GM23248 (cell line): ENCODE measurements at regions not wholly inside any gene's neighbourhood (a gene's known extent, or its start where the extent isn't known, plus 50 kb on each side); places are given as distances from the start of the nearest gene placed in this dataset.

Source experiments
- EZH2 ChIP-seq: fragments of 200-600 bp; sonication (generic); IDR thresholded peaks from 2 replicates; pipeline ENCODE4 v1.6.1; 2018; ENCODE audit warnings: antibody characterized with exemption, mild to moderate bottlenecking; ENCODE audit not compliant: insufficient read depth, poor library complexity, severe bottlenecking
- EZH2phosphoT487 ChIP-seq: fragments of 200-600 bp; sonication (generic); IDR thresholded peaks from 2 replicates; pipeline ENCODE4 v1.6.1; 2018; ENCODE audit warnings: antibody characterized with exemption, moderate library complexity, mild to moderate bottlenecking, low read depth; ENCODE audit not compliant: insufficient read depth

- TF ChIP-seq EZH2phosphoT487, result no peak
- no peak for TF ChIP-seq EZH2
Measured at GRCh38 chr6:11480541-11480940, 57.0 kb upstream of the TMEM170B start.
